GM12875 (cell line): ENCODE measurements at regions not wholly inside any gene's neighbourhood (a gene's known extent, or its start where the extent isn't known, plus 50 kb on each side); places are given as distances from the start of the nearest gene placed in this dataset.

Experiments
- H3K4me3 ChIP-seq: one replicate; pipeline ENCODE4 v1.5.1; 2011; ENCODE audit warnings: low read depth, low read length, control low read depth
- CTCF ChIP-seq: IDR thresholded peaks from 2 replicates; pipeline ENCODE4 v1.5.1; 2011; ENCODE audit warnings: low read depth, mild to moderate bottlenecking, control low read depth, inconsistent platforms, low read length, moderate library complexity, borderline replicate concordance; ENCODE audit not compliant: insufficient read depth

- no peak for TF ChIP-seq CTCF
- H3K4me3 ChIP-seq = no peak overlapping the region
Observed at GRCh38 chr1:38454236-38454635, 405.3 kb downstream of the RRAGC start.

GRCh38 chr1:38452246-38452645 is 405.7 kb upstream of the POU3F1 start:
- no peak for TF ChIP-seq CTCF
- no peak overlapping the region for H3K4me3 ChIP-seq

GRCh38 chr1:38451541-38451993 is 405.0 kb upstream of the POU3F1 start:
- H3K4me3 ChIP-seq = no peak overlapping the region
- no peak for TF ChIP-seq CTCF

GRCh38 chr1:38448893-38449292 is 402.3 kb upstream of the POU3F1 start:
- no peak for TF ChIP-seq CTCF
- no peak overlapping the region for H3K4me3 ChIP-seq

- no peak for TF ChIP-seq CTCF
- H3K4me3 ChIP-seq = no peak overlapping the region
Observed at GRCh38 chr1:38446936-38447335, 400.3 kb upstream of the POU3F1 start.

- no peak for TF ChIP-seq CTCF
- no peak overlapping the region for H3K4me3 ChIP-seq
Observed at GRCh38 chr1:38444770-38445442, 398.3 kb upstream of the POU3F1 start.

- H3K4me3 ChIP-seq = no peak overlapping the region
Observed at GRCh38 chr1:38444311-38444710, 397.7 kb upstream of the POU3F1 start.

More at GRCh38 chr1:38444311-38444710, 397.7 kb upstream of the POU3F1 start:
- TF ChIP-seq CTCF = no peak
